ENCODE measurements at regions not wholly inside any gene's neighbourhood (a gene's known extent, or its start where the extent isn't known, plus 50 kb on each side); places are given as distances from the start of the nearest gene placed in this dataset.

DNA sequence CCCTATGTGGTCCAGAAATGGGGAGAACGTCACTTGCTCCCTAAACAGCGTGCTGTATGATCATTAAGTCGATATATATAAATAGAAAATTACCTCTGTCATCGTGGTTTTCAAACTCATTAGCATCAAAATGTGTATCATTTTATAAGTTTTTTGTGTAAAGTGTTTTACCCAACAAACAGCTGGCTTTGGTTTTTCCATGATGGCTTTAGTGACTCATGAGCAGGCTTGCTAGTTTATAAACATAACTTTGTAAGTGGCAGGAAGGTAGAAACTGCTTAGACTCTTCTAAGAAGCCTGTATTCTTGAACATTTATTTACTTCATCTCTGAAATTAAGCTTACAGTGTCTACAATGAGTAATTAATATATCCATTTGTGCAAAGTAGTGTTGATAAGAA lies 108.4 kb upstream of the DIPK2B start:
- no peak for DNase-seq
- no peaks in the 10 kb centered on the region for H3K27me3 ChIP-seq
- H3K4me1 ChIP-seq: no peaks in the 10 kb centered on the region
- H3K4me3 ChIP-seq: no peak overlapping the region
- H3K9me3 ChIP-seq: no peaks in the 10 kb centered on the region
- TF ChIP-seq, protein P1, sequence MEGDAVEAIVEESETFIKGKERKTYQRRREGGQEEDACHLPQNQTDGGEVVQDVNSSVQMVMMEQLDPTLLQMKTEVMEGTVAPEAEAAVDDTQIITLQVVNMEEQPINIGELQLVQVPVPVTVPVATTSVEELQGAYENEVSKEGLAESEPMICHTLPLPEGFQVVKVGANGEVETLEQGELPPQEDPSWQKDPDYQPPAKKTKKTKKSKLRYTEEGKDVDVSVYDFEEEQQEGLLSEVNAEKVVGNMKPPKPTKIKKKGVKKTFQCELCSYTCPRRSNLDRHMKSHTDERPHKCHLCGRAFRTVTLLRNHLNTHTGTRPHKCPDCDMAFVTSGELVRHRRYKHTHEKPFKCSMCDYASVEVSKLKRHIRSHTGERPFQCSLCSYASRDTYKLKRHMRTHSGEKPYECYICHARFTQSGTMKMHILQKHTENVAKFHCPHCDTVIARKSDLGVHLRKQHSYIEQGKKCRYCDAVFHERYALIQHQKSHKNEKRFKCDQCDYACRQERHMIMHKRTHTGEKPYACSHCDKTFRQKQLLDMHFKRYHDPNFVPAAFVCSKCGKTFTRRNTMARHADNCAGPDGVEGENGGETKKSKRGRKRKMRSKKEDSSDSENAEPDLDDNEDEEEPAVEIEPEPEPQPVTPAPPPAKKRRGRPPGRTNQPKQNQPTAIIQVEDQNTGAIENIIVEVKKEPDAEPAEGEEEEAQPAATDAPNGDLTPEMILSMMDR (IDR thresholded peaks at IDR 0.05): no peak
- no peak for TF ChIP-seq POLR2A (IDR thresholded peaks at IDR 0.05)
- intact Hi-C loops (cut with DNase I; ENCODE audit: low total_unique reads): no loop called here
- no peaks in the 10 kb centered on the region for H3K36me3 ChIP-seq
- H3K27ac ChIP-seq: no peak overlapping the region

DNA sequence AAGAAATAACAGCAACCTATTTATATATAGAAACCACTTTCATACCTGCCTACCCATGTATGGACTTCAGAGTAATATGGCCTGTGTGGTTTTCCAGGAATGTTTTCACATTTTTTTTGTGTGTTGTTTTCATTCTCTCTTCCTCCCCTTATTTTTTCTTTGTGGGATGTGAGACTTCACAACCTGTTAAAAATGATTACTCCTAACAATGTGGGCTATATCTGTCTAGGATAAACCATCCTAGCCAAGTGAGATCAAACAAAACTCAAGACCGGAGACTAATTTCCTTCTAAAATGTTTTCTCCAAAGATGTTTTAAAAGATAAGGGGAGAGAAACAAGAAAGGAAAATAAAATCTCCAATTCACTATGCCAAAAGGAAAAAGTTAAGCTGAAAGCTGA lies 106.1 kb upstream of the DIPK2B start:
- Histone ChIP-seq H3K4me1 (no peaks in the 10 kb centered on the region), H3K9me3 (no peaks in the 10 kb centered on the region), H3K4me3 (no peak overlapping the region), H3K27me3 (no peaks in the 10 kb centered on the region), H3K27ac (no peak overlapping the region), H3K36me3 (no peaks in the 10 kb centered on the region)
- TF ChIP-seq POLR2A (IDR thresholded peaks at IDR 0.05): no peak
- TF ChIP-seq, protein P1 (IDR thresholded peaks at IDR 0.05): no peak
- DNase-seq: no peak
- intact Hi-C loops (cut with DNase I; ENCODE audit: low total_unique reads): no loop called here

DNA sequence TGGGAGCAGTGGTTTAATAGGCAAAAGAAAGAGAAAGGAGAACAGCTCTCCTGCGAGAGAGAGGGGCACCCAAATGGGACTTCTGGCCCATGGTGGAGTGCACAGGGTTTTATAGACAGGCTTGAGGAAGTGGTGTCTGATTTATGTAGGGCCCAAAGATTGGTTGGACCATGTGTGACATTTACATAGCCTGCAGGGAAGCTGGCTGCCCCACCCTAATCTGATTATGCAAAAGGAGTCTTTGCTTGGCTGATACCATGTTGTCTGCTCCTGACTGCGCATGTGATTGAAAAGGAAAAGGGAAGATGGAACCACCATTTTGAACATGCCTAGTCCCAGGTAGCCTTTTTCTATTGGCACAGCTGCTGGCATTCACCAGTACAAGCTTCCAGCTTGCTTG lies 100.0 kb upstream of the DIPK2B start:
- no peak for DNase-seq
- Histone ChIP-seq H3K27me3 (no peaks in the 10 kb centered on the region), H3K4me3 (no peak overlapping the region), H3K4me1 (no peaks in the 10 kb centered on the region), H3K9me3 (no peaks in the 10 kb centered on the region), H3K27ac (no peak overlapping the region), H3K36me3 (no peaks in the 10 kb centered on the region)
- intact Hi-C loops (cut with DNase I; ENCODE audit: low total_unique reads): no loop called here
- TF ChIP-seq, protein P1 (IDR thresholded peaks at IDR 0.05): no peak
- TF ChIP-seq POLR2A (IDR thresholded peaks at IDR 0.05): no peak

DNA sequence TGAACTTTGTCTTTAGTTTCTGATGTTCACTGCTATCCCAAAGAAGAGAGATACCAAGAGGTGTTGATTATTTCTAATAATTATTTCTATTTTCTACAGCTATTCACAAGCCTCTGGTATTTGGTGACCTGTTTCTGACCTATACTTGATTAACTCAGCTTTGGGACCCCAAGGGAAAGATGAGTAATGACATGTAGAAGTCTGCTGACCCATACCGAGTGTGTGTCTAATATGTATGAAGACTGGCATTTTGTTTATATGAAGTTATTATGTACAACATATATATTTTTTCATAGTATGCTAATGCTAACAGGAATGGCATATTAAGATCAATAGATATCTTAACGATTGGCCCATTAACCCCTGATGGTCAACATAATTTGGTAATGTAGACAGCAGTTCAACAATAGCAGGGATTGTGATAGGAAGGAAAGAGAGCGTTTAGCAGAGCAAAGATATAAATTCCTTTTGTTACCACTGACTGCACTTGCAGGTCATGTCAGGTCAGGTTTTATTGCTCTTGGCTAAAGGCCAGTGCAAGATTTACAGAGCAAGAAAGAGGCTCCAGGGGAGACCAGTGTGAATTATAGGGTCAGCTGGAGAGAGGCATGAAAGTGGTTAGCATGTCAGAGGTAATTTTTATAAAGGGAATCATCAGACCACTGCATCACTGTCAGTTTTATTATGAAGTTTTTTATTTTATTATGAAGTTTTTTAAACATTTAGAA lies 94.7 kb upstream of the DIPK2B start:
- no peak for TF ChIP-seq POLR2A (IDR thresholded peaks at IDR 0.05)
- TF ChIP-seq, protein P1 (IDR thresholded peaks at IDR 0.05): no peak
- Histone ChIP-seq H3K4me1 (no peaks in the 10 kb centered on the region), H3K27ac (no peak overlapping the region), H3K9me3 (no peaks in the 10 kb centered on the region), H3K27me3 (no peaks in the 10 kb centered on the region), H3K4me3 (no peak overlapping the region), H3K36me3 (no peaks in the 10 kb centered on the region)
- intact Hi-C loops (cut with DNase I; ENCODE audit: low total_unique reads): no loop called here
- DNase-seq: peak in 1 of 2 donors; percentile 22

DNA sequence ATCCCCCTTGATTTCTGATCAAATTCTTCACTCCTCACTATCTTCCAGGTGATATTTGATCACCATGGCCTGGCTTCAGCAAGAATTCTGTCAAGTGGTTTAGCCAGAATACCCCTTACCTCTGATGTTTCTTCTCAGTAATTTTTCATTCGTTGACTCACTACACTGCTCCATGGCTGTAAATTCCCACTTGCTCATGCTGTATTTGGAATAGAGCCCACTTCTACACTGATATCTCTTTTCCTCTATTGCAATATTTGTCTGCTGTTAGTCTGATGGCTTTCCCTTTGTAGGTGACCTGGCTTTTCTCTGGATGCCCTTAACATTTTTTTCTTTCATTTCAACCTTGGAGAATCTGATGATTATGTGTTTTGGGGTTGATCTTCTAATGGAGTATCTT lies 73.9 kb upstream of the DIPK2B start:
- DNase-seq: no peak
- Histone ChIP-seq H3K36me3 (no peaks in the 10 kb centered on the region), H3K4me1 (no peaks in the 10 kb centered on the region), H3K4me3 (no peak overlapping the region), H3K9me3 (no peaks in the 10 kb centered on the region), H3K27me3 (no peaks in the 10 kb centered on the region), H3K27ac (no peak overlapping the region)
- TF ChIP-seq POLR2A (IDR thresholded peaks at IDR 0.05): no peak
- TF ChIP-seq, protein P1 (IDR thresholded peaks at IDR 0.05): no peak
- intact Hi-C loops (cut with DNase I; ENCODE audit: low total_unique reads): no loop called here
